ENCODE measurements at regions not wholly inside any gene's neighbourhood (a gene's known extent, or its start where the extent isn't known, plus 50 kb on each side); places are given as distances from the start of the nearest gene placed in this dataset.
"Not testable (repeated sequence)": the region's sequence is repeated elsewhere in the genome, so short reads cannot be mapped to it uniquely, and the experiment has no call there.

- Mint-ChIP-seq H3K27ac (no peak overlapping the region), H3K27me3 (no peaks in the 10 kb centered on the region), H3K36me3 (no peaks in the 10 kb centered on the region), H3K4me3 (no peak overlapping the region), H3K9me3 (peaks cover 1 to 14% (median 11%) of the 10 kb centered on the region in 9 donors), H3K4me1 (no peaks in the 10 kb centered on the region)
- POLR2A ChIA-PET: no interaction called here
- DNase-seq (no peak), ATAC-seq (no peak)
Observed at GRCh38 chr4:62627671-62628070, 1427.5 kb downstream of the ADGRL3 start.

GRCh38 chr4:62627141-62627540 is 1427.0 kb downstream of the ADGRL3 start:
- POLR2A ChIA-PET: no interaction called here
- peaks cover 0 to 14% (median 10%) of the 10 kb centered on the region in 9 donors for H3K9me3 Mint-ChIP-seq

GRCh38 chr4:62622089-62622488 is 1422.0 kb downstream of the ADGRL3 start:
- no peak for DNase-seq
- Mint-ChIP-seq H3K27ac (no peak overlapping the region), H3K27me3 (no peaks in the 10 kb centered on the region), H3K36me3 (no peaks in the 10 kb centered on the region), H3K9me3 (peaks cover 5 to 32% (median 9%) of the 10 kb centered on the region in 9 donors), H3K4me3 (no peak overlapping the region), H3K4me1 (no peaks in the 10 kb centered on the region)
- POLR2A ChIA-PET: no interaction called here
- no peak for ATAC-seq

More at GRCh38 chr4:62627141-62627540, 1427.0 kb downstream of the ADGRL3 start:
- Mint-ChIP-seq H3K4me1 (no peaks in the 10 kb centered on the region), H3K27ac (no peak overlapping the region), H3K36me3 (no peaks in the 10 kb centered on the region), H3K27me3 (no peaks in the 10 kb centered on the region), H3K4me3 (no peak overlapping the region)
- ATAC-seq (no peak), DNase-seq (no peak)

- POLR2A ChIA-PET: no interaction called here
- no peak overlapping the region for H3K4me3 Mint-ChIP-seq
- H3K36me3 Mint-ChIP-seq: no peaks in the 10 kb centered on the region
- H3K4me1 Mint-ChIP-seq: no peaks in the 10 kb centered on the region
- H3K27me3 Mint-ChIP-seq: no peaks in the 10 kb centered on the region
- DNase-seq (no peak), ATAC-seq (no peak)
- peaks cover 2 to 30% (median 10%) of the 10 kb centered on the region in 9 donors for H3K9me3 Mint-ChIP-seq
- H3K27ac Mint-ChIP-seq: no peak overlapping the region
Observed at GRCh38 chr4:62619971-62620370, 1419.8 kb downstream of the ADGRL3 start.

- ATAC-seq (no peak), DNase-seq (no peak)
- no peaks in the 10 kb centered on the region for H3K4me1 Mint-ChIP-seq
- POLR2A ChIA-PET: no interaction called here
- H3K9me3 Mint-ChIP-seq: peaks cover 0 to 22% (median 10%) of the 10 kb centered on the region in 9 donors
- no peak overlapping the region for H3K4me3 Mint-ChIP-seq
- no peaks in the 10 kb centered on the region for H3K27me3 Mint-ChIP-seq
- H3K36me3 Mint-ChIP-seq: no peaks in the 10 kb centered on the region
- no peak overlapping the region for H3K27ac Mint-ChIP-seq
Observed at GRCh38 chr4:62618042-62618441, 1417.9 kb downstream of the ADGRL3 start.

- no peak overlapping the region for H3K4me3 Mint-ChIP-seq
- H3K27ac Mint-ChIP-seq: no peak overlapping the region
- H3K4me1 Mint-ChIP-seq: no peaks in the 10 kb centered on the region
Observed at GRCh38 chr4:62601737-62602136, 1401.6 kb downstream of the ADGRL3 start.

GRCh38 chr4:62595265-62595664 is 1395.1 kb downstream of the ADGRL3 start:
- DNase-seq, H3K27me3 Mint-ChIP-seq, H3K36me3 Mint-ChIP-seq, H3K4me3 Mint-ChIP-seq, H3K4me1 Mint-ChIP-seq, H3K27ac Mint-ChIP-seq, POLR2A ChIA-PET, ATAC-seq: not testable (repeated sequence)
- peaks cover 0 to 13% (median 5%) of the 10 kb centered on the region in 9 donors for H3K9me3 Mint-ChIP-seq

More at GRCh38 chr4:62601737-62602136, 1401.6 kb downstream of the ADGRL3 start:
- DNase-seq (no peak), ATAC-seq (no peak)
- no peaks in the 10 kb centered on the region for H3K27me3 Mint-ChIP-seq
- POLR2A ChIA-PET: no interaction called here
- peaks cover 0 to 13% (median 4%) of the 10 kb centered on the region in 9 donors for H3K9me3 Mint-ChIP-seq
- no peaks in the 10 kb centered on the region for H3K36me3 Mint-ChIP-seq

GRCh38 chr4:62591756-62592155 is 1391.6 kb downstream of the ADGRL3 start:
- H3K36me3 Mint-ChIP-seq: no peaks in the 10 kb centered on the region
- H3K9me3 Mint-ChIP-seq: peaks cover 0 to 23% (median 8%) of the 10 kb centered on the region in 9 donors
- H3K4me3 Mint-ChIP-seq: no peak overlapping the region
- H3K27me3 Mint-ChIP-seq: no peaks in the 10 kb centered on the region
- ATAC-seq: no peak
- DNase-seq: no peak
- no peaks in the 10 kb centered on the region for H3K4me1 Mint-ChIP-seq
- H3K27ac Mint-ChIP-seq: no peak overlapping the region
- POLR2A ChIA-PET: no interaction called here

GRCh38 chr4:62588671-62589070 is 1388.5 kb downstream of the ADGRL3 start:
- Mint-ChIP-seq H3K4me3 (no peak overlapping the region), H3K36me3 (no peaks in the 10 kb centered on the region), H3K4me1 (no peaks in the 10 kb centered on the region), H3K9me3 (peaks cover 0 to 23% (median 6%) of the 10 kb centered on the region in 9 donors), H3K27ac (no peak overlapping the region), H3K27me3 (no peaks in the 10 kb centered on the region)
- POLR2A ChIA-PET: no interaction called here
- no peak for ATAC-seq
- DNase-seq: no peak

- POLR2A ChIA-PET: no interaction called here
- Mint-ChIP-seq H3K27ac (no peak overlapping the region), H3K4me3 (no peak overlapping the region), H3K9me3 (peaks cover 1 to 37% (median 15%) of the 10 kb centered on the region in 9 donors), H3K27me3 (no peaks in the 10 kb centered on the region), H3K36me3 (peaks cover 0 to 10% (median 0%) of the 10 kb centered on the region in 3 donors), H3K4me1 (no peaks in the 10 kb centered on the region)
- no peak for DNase-seq
- no peak for ATAC-seq
Observed at GRCh38 chr4:62571494-62571893, 1371.4 kb downstream of the ADGRL3 start.

GRCh38 chr4:62560858-62561257 is 1360.7 kb downstream of the ADGRL3 start:
- Mint-ChIP-seq H3K36me3 (no peaks in the 10 kb centered on the region), H3K4me3 (no peak overlapping the region), H3K9me3 (peaks cover 0 to 25% (median 8%) of the 10 kb centered on the region in 9 donors), H3K4me1 (no peaks in the 10 kb centered on the region), H3K27ac (no peak overlapping the region), H3K27me3 (no peaks in the 10 kb centered on the region)
- DNase-seq (no peak), ATAC-seq (no peak)
- POLR2A ChIA-PET: no interaction called here

GRCh38 chr4:62550121-62550520 is 1350.0 kb downstream of the ADGRL3 start:
- no peak for ATAC-seq
- H3K9me3 Mint-ChIP-seq: peaks cover 7 to 31% (median 14%) of the 10 kb centered on the region in 9 donors

GRCh38 chr4:62549601-62550000 is 1349.5 kb downstream of the ADGRL3 start:
- H3K4me3 Mint-ChIP-seq: no peak overlapping the region
- H3K27ac Mint-ChIP-seq: no peak overlapping the region
- ATAC-seq (no peak), DNase-seq (no peak)
- peaks cover 6 to 26% (median 14%) of the 10 kb centered on the region in 9 donors for H3K9me3 Mint-ChIP-seq
- POLR2A ChIA-PET: no interaction called here
- H3K4me1 Mint-ChIP-seq: no peaks in the 10 kb centered on the region
- no peaks in the 10 kb centered on the region for H3K27me3 Mint-ChIP-seq
- peaks cover 0 to 3% (median 0%) of the 10 kb centered on the region in 3 donors for H3K36me3 Mint-ChIP-seq

More at GRCh38 chr4:62550121-62550520, 1350.0 kb downstream of the ADGRL3 start:
- Mint-ChIP-seq H3K27me3 (no peaks in the 10 kb centered on the region), H3K36me3 (peaks cover 0 to 3% (median 0%) of the 10 kb centered on the region in 3 donors), H3K4me3 (no peak overlapping the region), H3K4me1 (no peaks in the 10 kb centered on the region), H3K27ac (no peak overlapping the region)
- POLR2A ChIA-PET: no interaction called here
- DNase-seq: no peak

- no peak for ATAC-seq
- no peak overlapping the region for H3K4me3 Mint-ChIP-seq
- no peak for DNase-seq
- peaks cover 0 to 3% (median 0%) of the 10 kb centered on the region in 3 donors for H3K36me3 Mint-ChIP-seq
- no peak overlapping the region for H3K27ac Mint-ChIP-seq
- H3K4me1 Mint-ChIP-seq: no peaks in the 10 kb centered on the region
- H3K27me3 Mint-ChIP-seq: no peaks in the 10 kb centered on the region
- peaks cover 6 to 27% (median 13%) of the 10 kb centered on the region in 9 donors for H3K9me3 Mint-ChIP-seq
- POLR2A ChIA-PET: no interaction called here
Observed at GRCh38 chr4:62548765-62549164, 1348.6 kb downstream of the ADGRL3 start.
